Right ventricle myocardium superior (tissue), 1 donor: ENCODE measurements at regions not wholly inside any gene's neighbourhood (a gene's known extent, or its start where the extent isn't known, plus 50 kb on each side); places are given as distances from the start of the nearest gene placed in this dataset.
A peak's percentile ranks its signal among the peaks of the same experiment; 100 is the strongest.

Experiments
- ATAC-seq: fragments of 200-7000 bp; cut with Tn5 transposase; one replicate; pipeline ENCODE4 v1.9.1; 2020; ENCODE audit warnings: mild to moderate bottlenecking; ENCODE audit not compliant: poor library complexity
- DNase-seq: peaks from one replicate; pipeline ENCODE4 v3.0.0-alpha.2; 2020
- intact Hi-C: fragments of 100-400 bp; cut with DNase I; formaldehyde crosslinking; loops from one replicate; pipeline ENCODE4 v1.11.2; 2022
- donor health status: DM: no; HTN: yes; CAD: no; lungs with severe emphysema.

DNA sequence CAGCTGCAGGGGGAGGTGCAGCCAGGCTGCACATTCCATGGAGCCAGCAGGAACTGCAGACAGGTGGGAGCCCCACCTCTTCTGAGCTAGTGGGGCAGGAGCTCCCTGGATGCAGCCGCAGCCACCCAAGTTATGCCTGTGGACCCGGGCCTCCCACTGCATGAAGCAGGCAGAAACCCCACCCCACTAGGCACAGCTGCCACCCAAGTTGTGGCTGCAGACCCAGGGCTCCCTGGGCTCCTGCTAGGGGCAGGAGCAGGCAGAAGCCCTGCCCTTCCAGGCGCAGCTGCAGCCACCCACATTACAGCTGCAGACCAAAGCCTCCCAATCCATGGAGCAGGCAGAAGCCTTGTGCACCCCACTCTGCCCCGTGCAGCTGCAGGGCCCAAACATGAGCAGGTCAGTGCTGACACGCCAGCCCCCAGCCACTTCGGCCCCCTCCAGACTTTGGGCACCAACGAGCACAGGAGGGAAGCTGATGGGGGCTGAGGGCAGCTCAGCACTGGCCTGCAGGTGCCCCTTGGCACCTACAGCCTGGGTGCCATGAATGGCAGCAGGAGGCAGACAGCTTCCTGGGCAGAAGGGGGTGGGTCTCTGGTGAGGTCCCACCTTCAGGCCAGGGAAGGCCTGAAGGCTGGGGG lies 106.9 kb downstream of the C9orf50 start:
- no peak for DNase-seq
- ATAC-seq: no peak
- intact Hi-C loops: no loop called here

- intact Hi-C loops: no loop called here
- DNase-seq (no peak), ATAC-seq (no peak)
These were observed 107.6 kb downstream of the C9orf50 start for GRCh38 chr9:129513282-129513681.

- no peak for DNase-seq
- intact Hi-C loops: no loop called here
- ATAC-seq: no peak
These were observed 109.5 kb downstream of the C9orf50 start for GRCh38 chr9:129511285-129511900.

DNA sequence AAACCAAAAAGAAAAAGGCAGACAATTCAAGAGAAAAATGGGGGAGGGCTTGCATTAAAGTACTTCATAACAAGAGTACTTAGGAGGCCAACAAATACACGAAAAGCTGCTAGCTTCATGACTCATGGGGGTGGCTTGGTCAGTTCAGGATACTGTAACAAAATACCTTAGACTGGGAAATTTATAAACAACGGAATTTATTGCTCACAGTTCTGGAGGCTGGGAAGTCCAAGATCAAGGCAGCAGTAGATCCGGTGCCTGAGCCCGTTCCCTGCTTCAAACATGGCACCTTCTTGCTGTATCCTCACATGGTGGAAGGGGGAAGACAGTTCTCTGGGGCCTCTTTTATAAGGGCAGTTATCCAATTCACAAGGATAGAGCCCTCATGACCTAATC lies 111.4 kb downstream of the C9orf50 start:
- intact Hi-C loops: no loop called here
- ATAC-seq (no peak), DNase-seq (no peak)

DNA sequence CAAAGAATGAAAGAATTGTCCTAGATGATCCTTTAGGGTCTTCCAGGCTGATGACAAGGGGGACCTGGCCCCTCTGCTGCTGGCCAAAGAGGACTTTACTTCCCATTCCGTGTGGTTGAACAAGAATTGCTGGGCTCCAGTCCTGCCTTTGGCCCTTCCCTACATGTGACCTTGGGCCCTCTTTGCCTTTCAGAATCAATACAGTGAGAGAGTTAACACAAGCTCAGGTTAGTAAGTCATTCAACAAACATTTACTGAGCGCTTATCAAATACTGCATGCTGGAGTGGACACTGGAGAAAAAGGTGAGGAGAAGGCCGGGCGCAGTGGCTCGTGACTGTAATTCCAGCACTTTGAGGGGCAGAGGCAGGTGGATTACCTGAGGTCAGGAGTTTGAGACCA lies 113.1 kb downstream of the C9orf50 start:
- ATAC-seq: no peak
- DNase-seq: no peak

GRCh38 chr9:129506892-129507291 lies 114.0 kb downstream of the C9orf50 start:
- DNase-seq (no peak), ATAC-seq (peak; percentile 42)
- intact Hi-C loops: no loop called here

More for the DNA sequence above, 113.1 kb downstream of the C9orf50 start:
- intact Hi-C loops: no loop called here

- no peak for ATAC-seq
- intact Hi-C loops: no loop called here
- no peak for DNase-seq
These were observed 114.9 kb downstream of the C9orf50 start for GRCh38 chr9:129506041-129506440.

DNA sequence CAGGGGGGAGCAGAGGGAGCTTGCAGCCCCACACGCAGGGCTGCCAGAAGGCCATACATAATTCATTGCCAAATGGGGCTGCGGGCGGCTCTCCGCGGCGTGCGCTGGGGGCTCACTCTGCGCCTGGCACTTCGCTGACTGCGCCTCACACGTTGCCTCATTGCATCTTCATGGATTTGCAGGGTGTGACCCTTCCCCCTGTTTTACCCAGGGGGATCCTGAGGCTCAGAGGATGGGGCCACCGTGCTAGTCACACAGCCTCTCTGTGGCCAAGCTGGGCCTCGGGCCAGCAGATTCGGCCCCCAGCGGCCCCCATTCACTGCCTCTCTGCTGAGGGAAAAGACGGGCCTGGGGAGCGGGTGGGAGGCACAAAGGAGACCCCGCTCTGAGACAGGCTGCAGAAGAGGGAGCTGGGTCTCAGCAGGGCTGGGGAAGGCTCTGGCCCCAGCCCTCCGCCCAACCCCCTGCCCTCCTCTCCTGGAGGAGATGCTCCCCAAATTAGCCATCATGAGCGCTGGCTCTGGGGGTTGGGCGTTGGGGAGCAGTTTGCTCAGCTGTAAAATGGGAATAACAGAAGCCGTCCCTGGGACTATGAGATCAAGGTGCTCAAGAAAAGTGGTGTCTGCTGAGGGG lies 115.5 kb downstream of the C9orf50 start:
- ATAC-seq (no peak), DNase-seq (no peak)
- intact Hi-C loops: no loop called here

GRCh38 chr9:129504404-129504803 lies 116.5 kb downstream of the C9orf50 start:
- no peak for DNase-seq
- no peak for ATAC-seq
- intact Hi-C loops: loop anchor here (5.0 kb wide), 1 partner anchor 33 kb away; no protein-coding TSS in a partner anchor

- DNase-seq (no peak), ATAC-seq (no peak)
- intact Hi-C loops: loop anchor here (5.0 kb wide), 1 partner anchor 35 kb away; no protein-coding TSS in a partner anchor
These were observed 119.1 kb downstream of the C9orf50 start for GRCh38 chr9:129501771-129502319.

DNA sequence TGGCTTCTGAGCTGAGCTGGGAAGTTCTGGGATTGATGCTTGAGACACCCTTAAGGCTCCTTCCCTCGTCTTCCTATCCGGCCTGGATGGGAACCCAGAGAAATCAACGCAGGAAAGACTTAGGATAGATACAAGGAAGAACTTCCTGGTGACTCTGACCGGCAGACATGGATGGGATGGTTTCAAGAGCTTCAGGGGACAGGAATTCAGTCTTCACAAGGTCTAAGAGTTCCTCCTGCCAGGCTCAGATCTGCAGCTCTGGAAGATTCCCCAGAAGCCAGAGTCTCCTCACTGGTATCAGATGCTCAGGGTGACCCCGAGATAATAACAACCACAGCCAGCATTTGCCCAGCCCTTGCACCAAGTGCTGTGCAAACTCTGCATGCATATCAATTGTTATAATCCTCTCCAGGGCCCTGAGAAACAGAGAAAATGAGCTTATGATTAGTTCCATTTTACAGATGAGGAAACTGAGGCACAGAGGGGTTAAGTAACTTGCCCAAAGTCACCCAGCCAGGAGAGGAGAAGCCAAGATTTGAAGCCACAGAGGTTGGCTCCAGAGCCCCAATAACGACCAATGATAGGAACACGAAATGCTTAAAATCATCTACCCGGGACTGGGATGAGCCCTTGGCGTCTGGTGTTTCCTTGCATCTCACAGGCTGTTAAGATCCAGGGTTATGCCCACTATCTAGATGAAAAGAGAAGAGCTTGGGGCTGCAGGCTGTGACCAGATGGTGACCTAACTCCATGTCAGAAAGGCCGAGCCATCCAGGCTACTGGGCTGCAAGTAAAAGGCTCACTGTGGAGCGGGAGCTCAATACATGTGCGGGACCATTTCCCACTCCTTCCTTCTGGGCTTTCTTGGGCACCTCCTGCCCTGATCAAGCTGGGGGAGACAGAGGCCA lies 119.8 kb downstream of the C9orf50 start:
- no peak for DNase-seq
- intact Hi-C loops: loop anchor here (5.0 kb wide), 1 partner anchor 36 kb away; no protein-coding TSS in a partner anchor
- ATAC-seq: no peak

GRCh38 chr9:129500161-129500862 lies 120.6 kb downstream of the C9orf50 start:
- no peak for ATAC-seq
- intact Hi-C loops: loop anchor here (5.0 kb wide), 1 partner anchor 37 kb away; no protein-coding TSS in a partner anchor
- DNase-seq: no peak

DNA sequence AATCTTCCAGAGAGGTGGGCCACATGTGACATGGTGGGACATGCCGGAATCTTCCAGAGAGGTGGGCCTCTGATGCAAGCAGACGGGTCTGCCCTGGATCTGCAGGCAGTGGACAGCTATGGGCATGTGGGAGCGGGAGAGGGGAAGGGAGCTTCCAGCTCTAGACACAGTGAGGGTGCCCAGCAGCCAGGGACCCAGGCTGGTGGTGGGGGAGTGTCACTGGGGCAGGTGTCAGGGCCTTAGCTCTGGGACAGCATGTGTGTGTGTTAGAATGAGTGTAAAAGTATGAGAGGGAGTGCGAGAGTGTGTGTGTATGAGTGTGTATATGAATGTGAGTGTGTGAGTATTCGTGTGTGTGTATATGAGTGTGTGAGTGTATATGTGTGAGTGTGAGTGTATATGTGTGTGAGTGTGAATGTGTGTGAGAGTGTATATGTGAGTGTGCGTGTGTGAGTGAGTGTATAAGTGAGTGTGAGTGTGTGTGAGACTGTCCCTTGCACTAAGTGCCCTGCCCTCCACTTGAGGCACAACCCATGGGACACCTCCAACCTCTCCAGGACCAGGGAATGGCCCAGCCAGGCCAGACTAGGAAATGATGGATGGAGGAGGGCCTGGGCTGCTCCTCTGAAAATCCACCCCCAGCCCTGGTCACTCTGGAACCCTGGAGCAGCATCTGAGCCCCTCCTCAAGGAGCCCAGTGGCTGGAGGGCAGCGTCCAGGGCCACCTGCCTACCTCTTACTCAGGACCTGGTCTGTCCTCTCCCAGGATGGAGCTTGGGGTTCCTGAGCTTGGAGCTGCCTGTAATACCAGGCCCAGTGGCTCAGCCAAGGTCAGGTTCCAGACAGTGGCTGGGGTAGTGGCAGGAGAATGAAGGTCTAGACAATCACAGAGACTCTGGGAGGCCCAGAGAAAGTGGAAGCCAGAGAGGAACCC lies 122.2 kb downstream of the C9orf50 start:
- DNase-seq (no peak), ATAC-seq (no peak)
- intact Hi-C loops: loop anchor here (5.0 kb wide), 3 partner anchors 86 to 321 kb away; partner anchors contain the start of gene IER5L

GRCh38 chr9:129497813-129498450 lies 123.0 kb downstream of the C9orf50 start:
- ATAC-seq (no peak), DNase-seq (no peak)
- intact Hi-C loops: loop anchor here (5.0 kb wide), 3 partner anchors 86 to 321 kb away; partner anchors contain the start of gene IER5L

DNA sequence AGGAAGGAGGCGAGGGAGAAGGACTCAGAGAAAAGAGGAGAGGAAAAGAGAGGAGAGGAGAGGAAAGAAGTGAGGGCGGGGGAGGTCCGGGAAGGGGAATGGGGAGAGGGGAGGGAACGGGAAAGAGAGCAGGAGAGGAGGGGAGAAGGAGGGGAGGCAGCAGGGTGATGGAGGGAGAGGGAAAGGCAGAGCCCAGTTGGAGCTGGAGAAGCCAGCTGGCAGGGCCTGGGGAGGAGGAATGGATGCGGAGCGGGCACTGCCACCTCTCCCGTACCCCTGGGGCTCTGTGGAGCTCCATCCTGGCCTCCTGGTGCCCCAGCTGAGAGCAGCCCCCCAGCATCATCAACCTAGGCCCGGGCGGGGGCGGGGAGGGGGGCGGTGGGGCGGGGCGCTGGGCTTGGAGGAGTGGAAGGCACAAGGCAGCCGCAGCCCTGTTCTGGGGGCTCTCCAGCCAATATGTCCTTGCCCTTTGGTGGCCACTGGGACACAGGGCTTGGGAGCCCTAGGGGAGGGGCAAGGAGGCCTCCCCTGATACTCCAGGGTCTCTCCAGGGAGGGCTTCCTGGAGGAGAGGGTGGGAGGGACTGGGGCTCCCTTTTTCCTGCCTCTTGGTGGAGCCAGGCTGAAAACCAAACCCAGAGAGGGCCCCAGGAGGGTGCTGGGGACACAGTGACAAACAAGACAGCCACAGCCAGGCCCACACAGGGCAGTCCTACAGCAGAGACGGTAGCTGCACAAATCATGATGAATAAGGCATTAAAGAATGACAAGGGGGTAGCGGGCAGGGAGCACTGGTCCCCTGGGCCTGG lies 123.7 kb downstream of the C9orf50 start:
- ATAC-seq (peak; percentile 7), DNase-seq (peak; percentile 61)
- intact Hi-C loops: loop anchor here (5.0 kb wide), 3 partner anchors 85 to 320 kb away; partner anchors contain the start of gene IER5L
